EH (cell line): ENCODE measurements at regions not wholly inside any gene's neighbourhood (a gene's known extent, or its start where the extent isn't known, plus 50 kb on each side); places are given as distances from the start of the nearest gene placed in this dataset.

ENCODE experiments used
- DNase-seq: peaks from one replicate; pipeline ENCODE4 v3.0.0-alpha.2; 2015; ENCODE audit warnings: low read depth

DNA sequence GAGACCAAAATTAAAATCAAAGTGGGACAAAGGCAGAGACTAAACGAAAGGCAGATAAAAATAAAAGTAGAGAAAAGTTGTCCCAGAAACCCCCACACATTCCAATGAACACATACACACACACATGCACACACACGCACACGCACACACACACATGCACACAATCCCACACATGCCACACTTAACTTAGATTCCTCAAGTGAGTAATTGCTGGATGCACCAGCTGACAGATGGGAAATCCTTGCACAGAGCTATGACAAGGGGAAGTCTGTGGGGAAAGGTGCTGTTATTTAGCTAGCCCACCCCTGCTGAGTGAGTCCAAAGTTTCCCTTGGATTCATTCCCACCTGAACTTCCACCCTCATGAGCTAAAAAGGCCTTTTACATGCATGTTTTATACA lies 233.9 kb downstream of the RAB28 start:
- DNase-seq = no peak

DNA sequence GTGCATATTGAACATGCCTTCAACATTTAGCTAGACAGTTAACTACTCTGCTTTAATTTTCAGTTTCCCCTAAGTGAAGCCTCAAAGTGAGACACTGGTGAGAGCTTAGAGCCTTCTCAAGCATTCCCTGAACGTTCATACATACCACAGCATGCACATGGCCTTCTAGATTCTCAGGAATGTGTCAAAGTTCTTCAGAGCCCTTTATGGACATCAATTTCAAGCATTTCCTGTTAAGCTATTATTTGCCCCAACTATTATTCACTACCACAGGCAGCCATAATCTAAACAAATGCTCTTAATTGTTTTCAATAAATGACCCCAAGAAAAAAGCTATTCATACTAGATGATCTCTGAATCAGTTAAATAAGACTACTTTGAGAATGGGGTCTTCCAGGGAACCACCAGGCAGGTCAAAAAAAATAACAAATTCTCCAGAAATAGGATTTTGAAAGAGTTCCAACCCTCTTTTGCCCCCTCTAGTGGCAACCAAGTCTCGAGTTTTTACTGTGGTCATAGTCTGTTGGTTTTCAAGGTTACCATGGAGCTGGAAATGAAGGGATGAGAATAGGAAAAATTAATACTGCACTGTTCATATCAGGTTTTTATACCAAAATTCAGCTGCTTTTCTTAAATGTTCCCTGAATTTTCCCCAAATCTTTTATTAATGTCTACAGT lies 235.4 kb downstream of the RAB28 start:
- peak; percentile 88 for DNase-seq

DNA sequence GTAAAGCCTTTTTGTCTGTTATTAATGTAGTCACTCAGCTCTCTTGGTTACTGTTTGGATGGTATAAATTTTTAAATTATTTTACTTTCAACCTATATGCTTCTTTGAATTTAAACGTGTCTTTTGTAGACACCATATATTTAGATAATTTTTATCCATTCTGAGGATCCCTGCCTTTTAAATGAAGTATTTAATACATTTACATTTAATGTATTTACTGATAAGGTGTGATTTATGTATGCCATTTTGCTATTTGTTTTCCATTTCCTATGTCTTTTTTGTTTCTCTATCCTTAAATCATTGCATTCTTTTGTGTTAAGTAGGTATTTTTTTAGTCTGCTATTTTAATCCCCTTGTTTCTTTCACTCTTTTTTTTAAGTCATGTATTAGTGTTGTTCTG lies 238.0 kb downstream of the RAB28 start:
- no peak for DNase-seq

DNA sequence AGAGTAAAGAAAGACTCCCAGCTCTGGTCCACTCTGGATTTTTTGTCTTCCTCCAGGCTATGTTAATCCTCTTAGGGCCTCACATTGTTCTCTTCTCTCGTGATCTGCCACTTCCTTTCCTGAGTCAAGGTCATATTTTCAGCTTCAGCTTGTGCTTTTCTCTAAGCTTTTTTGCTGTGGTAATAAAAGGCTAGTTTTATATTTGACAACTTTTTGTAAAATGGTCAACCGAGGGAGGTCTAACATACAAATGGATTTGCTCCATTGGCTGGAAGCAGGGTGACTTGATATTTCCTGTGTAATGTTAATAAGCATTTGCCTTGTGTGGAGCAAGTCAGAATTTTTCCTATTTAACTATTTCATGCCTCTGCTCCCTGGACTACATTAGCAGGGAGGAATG lies 239.7 kb downstream of the RAB28 start:
- DNase-seq = no peak

DNA sequence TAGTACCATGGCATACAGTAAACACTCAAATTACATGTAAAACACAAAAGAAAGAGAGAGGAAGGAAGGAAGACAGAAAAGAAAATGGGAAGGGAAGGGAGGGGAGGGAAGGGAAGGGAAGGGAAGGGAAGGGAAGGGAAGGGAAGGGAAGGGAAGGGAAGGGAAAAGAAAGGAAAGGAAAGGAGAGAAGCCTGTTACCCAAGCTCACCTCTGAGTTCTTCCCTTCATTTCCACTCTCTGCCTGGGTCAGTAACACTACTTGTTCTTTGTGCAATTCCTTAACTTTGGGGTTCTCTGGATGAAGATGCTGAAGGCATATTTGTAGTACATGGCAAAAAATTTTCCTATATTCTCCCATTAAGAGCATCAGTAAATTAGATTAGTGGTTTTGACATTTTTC lies 241.0 kb downstream of the RAB28 start:
- no peak for DNase-seq

DNA sequence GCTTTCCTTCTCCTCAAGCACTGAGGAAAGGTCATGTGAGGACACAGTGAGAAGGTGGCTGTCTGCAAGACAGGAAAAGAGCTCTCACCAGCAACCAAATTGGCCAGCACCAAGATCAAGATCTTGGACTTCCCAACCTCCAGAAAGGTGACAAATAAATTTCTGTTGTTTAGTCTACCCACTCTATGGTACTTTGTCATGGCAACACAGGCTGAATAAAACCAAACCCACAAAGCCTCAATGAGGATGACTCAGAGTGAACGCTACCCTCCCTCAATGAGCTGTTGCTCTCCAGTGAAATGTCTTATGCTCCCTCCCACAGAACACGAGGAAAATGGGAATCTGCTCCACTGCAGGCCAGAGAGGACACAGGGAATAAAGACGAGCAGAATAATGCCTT lies 244.1 kb downstream of the RAB28 start:
- DNase-seq = peak; percentile 49

DNA sequence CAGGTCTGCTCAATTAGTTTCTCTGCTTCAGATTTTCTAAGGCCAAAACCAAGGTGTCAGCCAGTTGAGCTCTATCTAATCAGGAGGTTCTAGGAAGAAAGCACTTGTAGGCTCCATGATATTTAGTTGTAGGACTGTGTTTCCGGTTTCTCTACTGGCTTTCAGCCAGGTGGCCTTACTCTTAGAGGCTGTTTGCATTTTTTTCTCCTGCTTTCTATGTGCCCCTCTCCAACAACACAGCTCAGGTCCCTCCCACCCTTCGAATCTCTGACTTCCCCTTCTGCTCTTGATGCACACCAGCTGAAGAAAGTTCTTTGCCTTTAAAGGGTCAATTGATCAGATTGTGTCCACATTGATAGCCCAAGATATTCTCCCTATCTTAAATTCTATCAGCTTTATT lies 245.2 kb downstream of the RAB28 start:
- no peak for DNase-seq

DNA sequence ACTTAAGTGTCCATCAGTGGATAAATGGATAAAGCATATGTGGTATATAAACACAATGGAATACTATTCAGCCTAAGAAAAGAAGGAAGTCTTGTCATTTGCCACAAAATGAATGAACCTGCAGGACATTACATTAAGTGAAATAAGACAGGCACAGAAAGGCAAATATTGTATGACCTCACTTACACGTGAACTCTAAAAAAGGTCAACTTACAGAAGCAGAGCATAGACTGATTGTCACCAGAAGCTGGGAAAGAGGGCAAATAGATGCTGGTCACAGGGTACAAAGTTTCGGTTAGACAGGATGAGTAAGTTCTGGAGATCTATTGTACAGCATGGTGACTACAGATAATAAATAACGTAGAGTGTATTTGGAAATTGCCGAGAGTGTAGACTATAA lies 247.7 kb downstream of the RAB28 start:
- no peak for DNase-seq

DNA sequence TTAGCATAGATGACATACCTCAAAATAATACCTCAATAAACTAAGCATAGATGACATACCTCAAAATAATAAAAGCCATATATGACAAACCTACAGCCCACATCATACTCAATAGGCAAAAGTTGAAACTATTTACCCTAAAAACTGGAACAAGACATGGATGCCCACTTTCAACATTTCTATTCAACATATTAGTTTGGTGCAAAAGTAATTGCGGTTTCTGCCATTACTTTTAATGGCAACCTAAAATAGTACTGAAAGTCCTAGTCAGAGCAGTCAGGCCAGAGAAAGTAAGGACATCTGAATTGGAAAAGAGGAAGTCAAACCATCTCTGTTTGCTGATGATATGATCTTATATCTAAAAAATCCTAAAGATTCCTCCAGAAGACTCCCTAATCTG lies 250.4 kb downstream of the RAB28 start:
- no peak for DNase-seq

DNA sequence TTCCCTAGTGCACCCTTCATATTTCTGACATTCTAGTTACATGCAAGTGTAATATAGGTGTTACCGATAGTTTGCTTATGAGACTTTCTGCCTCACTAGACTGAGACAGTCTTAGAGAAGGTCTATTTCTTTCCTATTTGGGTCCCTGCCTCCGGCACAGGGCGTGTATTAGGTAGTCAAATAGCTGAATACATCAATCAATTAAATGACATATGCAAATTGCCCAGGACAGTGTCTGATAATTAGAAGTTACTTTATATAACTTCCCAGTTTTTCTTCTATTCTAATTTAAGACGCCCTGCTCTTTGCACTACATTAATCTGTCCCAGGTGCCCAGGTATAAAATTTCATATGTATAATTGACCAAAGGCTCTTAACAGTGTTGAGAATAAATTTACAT lies 264.2 kb downstream of the RAB28 start:
- no peak for DNase-seq

DNA sequence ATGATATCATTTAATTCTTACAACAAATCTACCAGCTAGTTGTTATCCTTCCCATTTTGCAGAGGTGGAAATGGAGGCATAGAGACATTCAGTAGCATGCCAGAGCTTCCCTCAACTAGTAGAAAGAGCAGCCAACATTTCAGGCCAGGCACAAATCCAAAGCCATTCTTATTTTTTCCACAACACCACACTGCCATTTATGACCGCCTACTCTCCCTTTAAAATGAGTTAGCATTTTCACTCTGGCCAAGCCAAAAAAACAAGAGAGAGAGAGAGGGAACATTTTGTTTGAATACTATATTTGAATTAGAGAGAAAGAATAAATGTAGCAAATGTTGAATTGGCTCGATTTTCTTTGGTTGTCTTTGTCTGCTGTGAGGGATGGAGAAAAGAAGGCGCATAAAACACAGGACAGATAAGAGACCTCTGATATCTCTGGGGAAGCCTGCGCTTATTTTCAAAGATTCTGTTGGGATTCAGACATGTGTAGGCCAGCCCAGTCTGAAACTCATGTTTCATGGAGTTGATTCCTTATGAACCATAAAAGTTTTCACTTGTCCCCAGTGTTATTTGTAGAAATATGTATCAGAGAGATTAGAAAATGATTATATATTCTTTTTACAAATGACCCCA lies 265.7 kb downstream of the RAB28 start:
- DNase-seq = no peak

DNA sequence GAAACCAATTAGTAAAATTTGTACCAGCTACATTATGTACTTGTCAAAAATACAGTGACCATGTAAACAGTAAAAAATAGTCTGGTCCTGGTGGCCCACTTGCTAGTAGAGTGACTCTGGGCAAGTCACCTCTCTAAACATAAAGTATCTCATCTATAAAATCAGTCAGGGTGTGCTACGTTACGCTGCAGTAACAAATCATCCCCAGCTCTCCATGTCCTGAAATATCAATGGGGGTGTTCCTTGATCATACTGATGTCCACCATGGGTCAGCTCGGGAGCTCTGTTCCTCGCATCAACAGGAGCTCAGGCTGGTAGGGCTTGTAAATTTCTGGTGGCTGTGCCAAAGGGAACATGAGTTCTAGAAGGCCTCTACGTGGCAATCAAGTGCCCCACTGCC lies 268.6 kb downstream of the RAB28 start:
- DNase-seq = no peak

DNA sequence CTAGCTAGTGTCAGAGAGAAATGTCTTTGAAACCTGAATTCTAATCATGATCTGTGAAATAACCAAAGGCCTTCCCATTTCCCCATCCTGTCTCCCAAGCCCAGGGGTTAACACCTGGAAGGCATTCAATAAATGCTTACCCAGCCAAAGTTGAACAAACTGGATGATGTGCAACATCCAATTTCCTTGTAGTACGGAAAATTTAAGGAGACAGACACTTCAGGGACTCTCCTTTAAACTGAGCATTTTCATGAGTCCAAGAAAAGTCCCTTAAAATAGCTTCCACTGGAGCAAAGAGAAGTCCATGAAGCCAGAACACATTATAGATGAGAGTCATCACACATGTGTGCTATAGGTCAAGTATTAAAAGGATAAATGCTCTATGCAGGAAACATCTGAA lies 271.2 kb downstream of the RAB28 start:
- no peak for DNase-seq

DNA sequence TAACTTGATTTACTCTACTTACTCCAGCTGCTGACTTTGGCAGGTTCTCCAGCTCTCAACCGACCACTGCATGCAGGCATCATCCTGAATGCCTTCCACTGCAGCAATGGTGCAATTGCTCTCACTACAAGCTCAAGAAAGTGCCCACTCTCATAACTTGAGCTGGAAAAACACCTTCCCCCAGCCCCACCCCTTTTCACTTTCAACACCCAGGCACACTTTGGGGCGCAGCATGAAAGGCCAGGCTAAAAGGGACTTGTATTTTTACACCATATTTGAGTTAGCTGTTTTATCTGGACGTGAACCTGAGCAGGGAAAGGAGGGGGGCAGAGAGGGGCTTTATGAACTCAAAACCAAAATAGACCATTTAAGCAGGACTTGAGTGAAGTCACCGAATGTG lies 274.5 kb downstream of the RAB28 start:
- DNase-seq = no peak

DNA sequence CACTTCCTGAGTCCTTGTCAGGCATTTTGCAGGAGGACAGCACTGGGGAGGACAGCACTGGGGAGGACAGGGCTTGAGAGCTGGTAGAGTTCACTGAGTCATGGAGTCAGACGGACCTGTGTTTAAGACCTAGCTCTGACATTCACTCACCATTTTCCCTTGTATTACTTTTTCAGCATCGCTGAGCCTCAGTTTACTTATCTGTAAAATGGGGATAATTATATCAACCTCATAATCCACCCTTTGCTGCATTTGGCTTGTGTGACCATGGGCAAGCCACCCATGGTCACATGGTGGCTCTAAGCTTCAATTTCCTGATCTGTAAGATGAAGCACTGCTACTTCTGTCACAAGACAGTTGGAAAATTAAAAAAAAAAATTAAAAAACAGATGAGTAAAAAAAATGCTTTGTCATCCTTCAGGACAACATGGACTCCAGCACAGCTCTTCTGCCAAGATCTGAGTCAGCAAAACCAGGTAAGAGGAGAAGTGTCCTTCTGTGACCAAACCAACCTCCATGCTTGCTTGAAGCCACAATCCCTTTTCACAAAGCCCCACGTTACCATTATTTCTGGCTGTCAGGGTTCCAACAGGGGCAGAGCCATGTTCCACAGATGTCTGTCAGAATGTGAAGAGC lies 275.5 kb downstream of the RAB28 start:
- no peak for DNase-seq

DNA sequence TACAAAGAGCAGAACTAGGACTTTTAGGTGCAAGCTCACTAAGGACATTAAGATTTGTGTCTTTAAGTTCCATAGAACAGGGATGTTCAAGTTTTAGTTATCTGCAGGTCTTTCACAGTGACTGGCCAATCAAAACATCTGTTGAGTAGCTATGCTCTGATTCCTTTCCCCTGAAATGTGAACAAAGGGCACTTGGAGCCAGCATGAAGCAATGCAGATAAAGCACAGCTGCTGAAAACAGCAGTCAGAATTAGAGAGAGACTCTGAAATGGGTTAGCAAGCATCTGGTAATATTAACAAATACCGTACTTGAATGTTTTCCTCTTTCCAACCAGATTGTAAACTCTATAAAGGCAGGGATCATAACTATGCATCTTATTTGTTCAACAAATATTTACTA lies 276.9 kb downstream of the RAB28 start:
- no peak for DNase-seq

DNA sequence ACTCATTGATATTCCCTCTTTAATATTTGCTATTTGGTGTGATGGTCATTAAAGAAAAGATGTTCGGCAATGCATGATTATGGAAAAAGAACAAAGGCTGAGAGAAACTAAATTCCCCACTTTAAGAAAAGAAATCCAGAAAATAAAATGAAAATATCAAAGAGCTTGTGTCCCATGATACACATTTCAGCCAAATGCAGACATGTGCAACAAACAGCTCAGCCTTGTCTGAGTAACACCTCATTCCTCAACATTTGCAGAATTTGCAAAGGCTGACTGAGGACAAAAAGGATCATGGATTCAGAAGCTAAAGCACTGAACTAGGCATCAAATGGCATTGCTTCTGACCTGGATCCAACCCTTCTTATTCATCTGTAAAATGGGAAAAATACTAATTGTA lies 281.0 kb downstream of the RAB28 start:
- DNase-seq = no peak

DNA sequence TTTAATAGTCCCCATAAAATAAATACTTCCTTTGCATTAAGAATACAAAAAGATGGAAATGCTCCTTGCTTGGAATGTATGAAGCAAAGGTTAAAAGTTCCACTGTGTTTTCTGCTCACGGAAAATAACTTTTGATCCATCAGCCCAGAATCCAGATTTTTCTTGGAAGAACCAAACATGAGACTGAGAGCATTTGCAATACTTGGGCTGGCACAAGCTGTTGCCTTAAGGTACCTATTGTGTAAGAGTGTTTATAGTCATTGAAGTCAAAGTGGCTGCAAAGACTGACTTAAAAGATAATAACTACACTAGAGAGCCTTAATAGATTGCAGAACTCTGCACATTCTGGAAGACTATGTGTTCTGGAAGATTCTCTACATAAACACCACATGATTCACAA lies 281.4 kb downstream of the RAB28 start:
- no peak for DNase-seq

DNA sequence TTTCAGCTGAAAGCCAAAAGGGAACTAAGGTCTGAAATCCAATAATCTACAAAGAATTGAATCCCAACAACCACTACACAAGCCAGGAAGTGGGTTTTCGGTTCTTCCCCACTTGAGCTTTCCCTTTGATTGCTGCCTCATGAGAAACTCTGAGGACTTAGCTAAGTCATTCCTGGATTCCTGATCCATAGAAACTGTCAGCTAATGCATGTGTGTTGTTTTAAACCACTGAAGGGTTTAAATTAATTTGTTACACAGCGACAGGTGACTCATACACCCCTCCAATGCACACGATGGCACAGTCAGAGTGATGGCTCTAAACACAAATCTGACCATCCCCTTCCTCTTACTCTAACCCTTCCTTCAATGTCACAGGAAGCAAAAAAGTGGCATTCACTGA lies 282.9 kb downstream of the RAB28 start:
- no peak for DNase-seq

DNA sequence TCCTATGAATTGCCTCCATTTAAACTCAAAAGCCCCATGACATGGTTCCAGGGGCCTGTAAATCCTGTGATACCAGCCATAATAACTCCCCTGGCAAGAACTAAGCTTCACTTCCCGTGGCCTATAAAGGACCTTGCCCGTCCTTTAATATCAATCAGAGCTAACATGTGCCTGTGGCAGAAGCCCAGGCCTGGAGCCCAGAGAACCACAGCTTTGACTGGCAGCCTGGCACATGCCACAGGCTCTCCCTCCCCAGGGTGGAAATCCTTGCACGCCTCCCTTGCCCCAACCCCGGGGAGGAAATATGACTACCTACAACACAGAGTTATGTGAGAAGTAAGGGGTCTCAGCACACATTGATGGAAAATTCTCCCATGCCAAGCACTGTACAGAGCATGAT lies 287.4 kb downstream of the RAB28 start:
- DNase-seq = no peak

DNA sequence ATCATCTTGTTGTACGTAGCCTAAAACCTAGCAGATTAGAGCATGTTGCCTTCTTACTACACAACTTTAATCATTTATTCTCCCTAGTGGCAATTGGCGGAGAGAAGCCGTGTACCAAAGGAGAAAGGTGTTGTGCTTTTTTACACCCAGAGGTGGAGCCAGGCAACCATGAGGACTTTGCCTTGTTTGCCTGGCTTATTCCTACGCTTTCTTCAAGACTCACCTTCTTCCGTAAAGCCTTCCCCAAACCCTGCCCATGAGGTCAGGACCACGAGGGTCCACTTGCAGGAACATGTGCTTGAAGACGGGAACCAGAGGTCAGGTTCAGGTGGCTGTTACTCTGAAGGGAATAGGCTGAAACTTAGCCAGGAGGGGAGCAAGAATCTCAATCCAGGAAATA lies 290.5 kb downstream of the RAB28 start:
- no peak for DNase-seq

DNA sequence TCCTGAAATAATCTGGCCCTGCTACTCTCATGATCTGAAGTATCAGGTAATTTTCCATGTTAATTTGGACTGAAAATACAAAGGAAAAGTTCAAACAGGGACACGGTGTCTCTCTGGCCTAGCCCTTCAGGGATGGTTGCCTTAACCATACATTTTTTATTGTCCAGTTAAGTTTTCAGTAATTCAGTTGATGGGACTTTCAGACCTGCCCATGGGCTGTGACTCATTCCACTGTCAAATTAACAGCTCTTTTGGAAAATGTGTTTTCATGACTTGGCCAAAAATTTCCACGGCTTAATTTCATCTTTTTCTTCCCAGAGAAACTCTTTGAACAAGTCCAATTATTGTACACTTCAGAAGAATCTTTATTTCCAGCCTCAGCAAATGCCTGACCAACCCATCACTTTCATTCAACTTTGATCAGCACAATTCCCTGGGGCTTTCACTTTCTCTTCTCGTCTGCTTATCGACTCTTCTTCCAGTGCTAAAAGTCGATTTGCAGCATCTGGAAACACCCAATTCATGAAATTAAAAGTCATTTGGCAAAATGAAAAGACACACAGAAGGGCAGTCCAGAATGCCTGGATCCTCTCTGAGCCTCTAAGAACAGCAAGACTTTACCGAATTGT lies 293.9 kb downstream of the RAB28 start:
- peak; percentile 6 for DNase-seq

DNA sequence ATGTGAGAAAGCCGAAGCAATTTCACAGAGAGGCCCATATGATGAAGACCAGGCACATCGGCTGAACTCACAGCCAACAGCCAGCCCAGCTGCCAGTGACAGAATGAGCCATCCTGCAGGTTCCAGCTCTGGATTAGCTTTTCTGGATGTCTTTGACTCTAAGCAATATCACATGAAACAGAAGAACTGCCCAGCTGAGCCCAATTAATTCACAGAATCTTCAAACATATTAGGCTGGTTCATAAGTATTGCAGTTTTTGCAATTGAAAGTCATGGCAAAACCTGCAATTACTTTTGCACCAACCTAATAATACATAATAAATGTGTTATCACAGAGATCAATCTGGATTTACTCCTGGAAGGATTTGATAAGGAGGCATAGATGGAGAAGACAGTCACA lies 299.9 kb downstream of the RAB28 start:
- no peak for DNase-seq
